Left ventricle myocardium inferior (tissue), 1 donor: ENCODE measurements at regions not wholly inside any gene's neighbourhood (a gene's known extent, or its start where the extent isn't known, plus 50 kb on each side); places are given as distances from the start of the nearest gene placed in this dataset.

Source experiments
- DNase-seq: peaks from one replicate; pipeline ENCODE4 v3.0.0-alpha.2; 2020
- H3K27ac ChIP-seq: fragments of 200-600 bp; replicated peaks from 2 replicates; pipeline ENCODE4 v1.8.0; 2021
- H3K27me3 ChIP-seq: fragments of 200-600 bp; 2 replicates; pipeline ENCODE4 v1.8.0; 2021; ENCODE audit warnings: low read depth
- H3K36me3 ChIP-seq: fragments of 200-600 bp; 2 replicates; pipeline ENCODE4 v1.8.0; 2021
- H3K4me1 ChIP-seq: fragments of 200-600 bp; 2 replicates; pipeline ENCODE4 v1.8.0; 2021
- H3K4me3 ChIP-seq: fragments of 200-600 bp; 2 replicates; pipeline ENCODE4 v1.8.0; 2021; ENCODE audit warnings: mild to moderate bottlenecking, moderate library complexity
- H3K9me3 ChIP-seq: fragments of 200-600 bp; replicated peaks from 2 replicates; pipeline ENCODE4 v1.8.0; 2021
- CTCF ChIP-seq: fragments of 200-600 bp; IDR thresholded peaks from 2 replicates; pipeline ENCODE4 v1.8.0; 2021; ENCODE audit warnings: antibody characterized with exemption, mild to moderate bottlenecking, borderline replicate concordance
- intact Hi-C: fragments of 100-400 bp; cut with micrococcal nuclease; formaldehyde crosslinking; loops from one replicate; pipeline ENCODE4 v1.11.0; 2022
- donor health status: DM: no; HTN: yes; CAD: no; lungs with severe emphysema.

- Histone ChIP-seq H3K4me3 (no peak overlapping the region), H3K27me3 (no peaks in the 10 kb centered on the region), H3K27ac (no peak overlapping the region), H3K4me1 (no peaks in the 10 kb centered on the region), H3K9me3 (no peaks in the 10 kb centered on the region), H3K36me3 (no peaks in the 10 kb centered on the region)
- intact Hi-C loops, result no loop called here
- no peak for DNase-seq
- TF ChIP-seq CTCF, result no peak
Observed at GRCh38 chr2:57443086-57443485, 603.5 kb upstream of the VRK2 start.

DNA sequence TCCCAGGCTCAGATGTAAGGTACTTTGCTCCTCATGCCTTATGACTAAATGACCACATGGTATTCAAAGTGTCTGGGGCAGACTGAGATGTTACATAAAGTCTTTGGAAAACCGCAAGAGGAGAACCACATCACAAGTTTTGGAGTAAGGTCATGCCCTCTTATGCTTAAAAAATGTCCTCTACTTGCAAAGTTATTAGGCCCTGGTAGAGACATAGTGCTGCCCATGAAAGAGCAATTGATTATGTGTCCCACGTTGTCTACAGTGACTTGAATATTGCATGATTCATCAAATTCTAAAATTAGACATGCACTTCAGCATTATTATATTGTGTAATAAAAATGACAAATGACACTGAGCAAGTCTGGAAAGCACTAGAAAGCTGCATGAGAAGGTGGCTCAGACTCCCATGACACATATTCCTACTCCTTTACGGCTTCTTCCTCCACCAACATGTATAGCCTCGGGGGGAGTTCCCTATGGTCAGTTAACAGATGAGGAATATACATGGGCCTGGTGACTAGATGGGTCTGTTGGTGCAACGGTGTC, 602.6 kb upstream of the VRK2 start:
- H3K4me3 ChIP-seq, result no peak overlapping the region
- H3K27me3 ChIP-seq, result no peaks in the 10 kb centered on the region
- H3K36me3 ChIP-seq, result no peaks in the 10 kb centered on the region
- no peak for TF ChIP-seq CTCF
- no peaks in the 10 kb centered on the region for H3K9me3 ChIP-seq
- intact Hi-C loops, result no loop called here
- DNase-seq, result no peak
- H3K4me1 ChIP-seq, result no peaks in the 10 kb centered on the region
- H3K27ac ChIP-seq, result no peak overlapping the region

GRCh38 chr2:57444752-57445430, 601.7 kb upstream of the VRK2 start:
- TF ChIP-seq CTCF, result no peak

GRCh38 chr2:57448816-57449215, 597.8 kb upstream of the VRK2 start:
- TF ChIP-seq CTCF, result no peak
- H3K4me1 ChIP-seq, result no peaks in the 10 kb centered on the region
- H3K36me3 ChIP-seq, result no peaks in the 10 kb centered on the region
- no peak for DNase-seq
- H3K27ac ChIP-seq, result no peak overlapping the region
- no peaks in the 10 kb centered on the region for H3K9me3 ChIP-seq
- H3K27me3 ChIP-seq, result no peaks in the 10 kb centered on the region
- H3K4me3 ChIP-seq, result no peak overlapping the region
- intact Hi-C loops, result no loop called here

More at GRCh38 chr2:57444752-57445430, 601.7 kb upstream of the VRK2 start:
- intact Hi-C loops, result no loop called here
- no peaks in the 10 kb centered on the region for H3K9me3 ChIP-seq
- H3K36me3 ChIP-seq, result no peaks in the 10 kb centered on the region
- H3K4me3 ChIP-seq, result no peak overlapping the region
- H3K27ac ChIP-seq, result no peak overlapping the region
- no peak for DNase-seq
- no peaks in the 10 kb centered on the region for H3K27me3 ChIP-seq
- no peaks in the 10 kb centered on the region for H3K4me1 ChIP-seq

DNA sequence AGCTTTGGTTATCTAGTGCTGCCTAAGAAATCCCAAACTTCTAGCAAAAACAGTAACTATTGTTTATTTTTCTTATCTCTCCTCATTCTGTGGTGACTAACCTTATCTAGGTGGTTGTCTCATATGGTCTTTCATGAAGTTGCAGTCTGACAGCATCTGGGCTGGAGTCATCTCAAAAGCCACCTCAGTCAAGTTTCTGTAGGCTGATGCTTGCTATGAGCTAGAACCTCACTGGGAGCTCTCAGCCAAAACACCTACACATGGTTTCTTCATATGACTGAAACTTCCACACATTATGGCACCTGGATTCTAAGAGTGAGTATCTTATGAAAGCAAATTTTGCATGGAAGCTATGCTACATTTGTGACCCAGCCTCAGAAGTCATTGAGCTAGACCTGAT, 596.4 kb upstream of the VRK2 start:
- DNase-seq, result no peak
- no peak for TF ChIP-seq CTCF
- Histone ChIP-seq H3K9me3 (no peaks in the 10 kb centered on the region), H3K4me1 (no peaks in the 10 kb centered on the region), H3K4me3 (no peak overlapping the region), H3K27ac (no peak overlapping the region), H3K27me3 (no peaks in the 10 kb centered on the region), H3K36me3 (no peaks in the 10 kb centered on the region)
- intact Hi-C loops, result no loop called here
